HFFc6 (cell line): ENCODE measurements at regions not wholly inside any gene's neighbourhood (a gene's known extent, or its start where the extent isn't known, plus 50 kb on each side); places are given as distances from the start of the nearest gene placed in this dataset.

ENCODE experiments used
- DNase-seq: peaks from one replicate; pipeline ENCODE4 v3.0.0-alpha.2; 2018
- H3K27ac Mint-ChIP-seq: 2 replicates; pipeline ENCODE4 v1.8.0; 2020; ENCODE audit warnings: mild to moderate bottlenecking, mixed read lengths
- H3K27me3 Mint-ChIP-seq: 2 replicates; pipeline ENCODE4 v1.8.0; 2021; ENCODE audit warnings: mild to moderate bottlenecking, moderate library complexity, mixed read lengths; ENCODE audit not compliant: insufficient read depth
- H3K36me3 Mint-ChIP-seq: 2 replicates; pipeline ENCODE4 v1.8.0; 2021; ENCODE audit warnings: low read depth, mixed read lengths
- H3K4me1 Mint-ChIP-seq: 2 replicates; pipeline ENCODE4 v1.8.0; 2020; ENCODE audit warnings: low read depth, mixed read lengths
- H3K4me3 Mint-ChIP-seq: 2 replicates; pipeline ENCODE4 v1.8.0; 2020; ENCODE audit warnings: mild to moderate bottlenecking, moderate library complexity, mixed read lengths
- H3K9me3 Mint-ChIP-seq: 2 replicates; pipeline ENCODE4 v1.8.0; 2020; ENCODE audit warnings: mild to moderate bottlenecking, mixed read lengths
- CTCF ChIP-seq: fragments of 200-600 bp; sonication (generic); IDR thresholded peaks from 2 replicates; pipeline ENCODE4 v1.5.0; 2021; ENCODE audit warnings: antibody characterized with exemption, mild to moderate bottlenecking

GRCh38 chr1:219560856-219561255, 52.0 kb downstream of the ZC3H11B start:
- no peak for TF ChIP-seq CTCF
- peaks cover 3% of the 10 kb centered on the region for H3K27me3 Mint-ChIP-seq
- DNase-seq, result no peak
- no peak overlapping the region for H3K27ac Mint-ChIP-seq
- peaks cover 8% of the 10 kb centered on the region; the same call in 1 of the 2 replicates for H3K9me3 Mint-ChIP-seq
- H3K36me3 Mint-ChIP-seq, result no peaks in the 10 kb centered on the region
- no peak overlapping the region for H3K4me3 Mint-ChIP-seq
- H3K4me1 Mint-ChIP-seq, result no peaks in the 10 kb centered on the region

GRCh38 chr1:219559899-219560298, 53.0 kb downstream of the ZC3H11B start:
- no peaks in the 10 kb centered on the region; the same call in none of the 2 replicates for H3K27me3 Mint-ChIP-seq
- no peak overlapping the region for H3K4me3 Mint-ChIP-seq
- H3K36me3 Mint-ChIP-seq, result no peaks in the 10 kb centered on the region
- peaks cover 8% of the 10 kb centered on the region; the same call in 1 of the 2 replicates for H3K9me3 Mint-ChIP-seq
- no peaks in the 10 kb centered on the region; the same call in 1 of the 2 replicates for H3K4me1 Mint-ChIP-seq
- DNase-seq, result no peak
- TF ChIP-seq CTCF, result no peak
- H3K27ac Mint-ChIP-seq, result no peak overlapping the region

GRCh38 chr1:219555806-219556205, 57.1 kb downstream of the ZC3H11B start:
- H3K4me1 Mint-ChIP-seq, result no peaks in the 10 kb centered on the region; the same call in 1 of the 2 replicates
- H3K27me3 Mint-ChIP-seq, result no peaks in the 10 kb centered on the region; the same call in none of the 2 replicates
- H3K27ac Mint-ChIP-seq, result no peak overlapping the region
- DNase-seq, result no peak
- no peaks in the 10 kb centered on the region for H3K36me3 Mint-ChIP-seq
- TF ChIP-seq CTCF, result no peak
- H3K4me3 Mint-ChIP-seq, result no peak overlapping the region
- H3K9me3 Mint-ChIP-seq, result peaks cover 8% of the 10 kb centered on the region; the same call in 1 of the 2 replicates

GRCh38 chr1:219555031-219555692, 57.7 kb downstream of the ZC3H11B start:
- no peaks in the 10 kb centered on the region; the same call in none of the 2 replicates for H3K27me3 Mint-ChIP-seq
- no peak for TF ChIP-seq CTCF
- H3K9me3 Mint-ChIP-seq, result peaks cover 8% of the 10 kb centered on the region; the same call in 1 of the 2 replicates
- no peak overlapping the region for H3K27ac Mint-ChIP-seq
- no peaks in the 10 kb centered on the region for H3K36me3 Mint-ChIP-seq
- no peak for DNase-seq
- no peaks in the 10 kb centered on the region; the same call in 1 of the 2 replicates for H3K4me1 Mint-ChIP-seq
- no peak overlapping the region for H3K4me3 Mint-ChIP-seq

- H3K36me3 Mint-ChIP-seq, result no peaks in the 10 kb centered on the region
Measured at GRCh38 chr1:219553934-219554502, 58.9 kb downstream of the ZC3H11B start.

More at GRCh38 chr1:219553934-219554502, 58.9 kb downstream of the ZC3H11B start:
- no peak for DNase-seq
- Mint-ChIP-seq H3K9me3 (peaks cover 8% of the 10 kb centered on the region; the same call in 1 of the 2 replicates), H3K27ac (no peak overlapping the region), H3K4me1 (no peaks in the 10 kb centered on the region; the same call in 1 of the 2 replicates), H3K4me3 (no peak overlapping the region), H3K27me3 (no peaks in the 10 kb centered on the region; the same call in none of the 2 replicates)
- TF ChIP-seq CTCF, result no peak
